Karpas-422 (cell line): ENCODE measurements at regions not wholly inside any gene's neighbourhood (a gene's known extent, or its start where the extent isn't known, plus 50 kb on each side); places are given as distances from the start of the nearest gene placed in this dataset.

Experiments
- DNase-seq: peaks from one replicate; pipeline ENCODE4 v3.0.0-alpha.2; 2015
- H2AFZ ChIP-seq: fragments of 200-600 bp; sonication (generic); 2 replicates; pipeline ENCODE4 v1.6.1; 2014; ENCODE audit warnings: antibody characterized with exemption, low read length, mixed read lengths
- H3K27ac ChIP-seq: fragments of 200-600 bp; sonication (generic); 2 replicates; pipeline ENCODE4 v1.5.1; 2014; ENCODE audit warnings: mild to moderate bottlenecking, low read length, moderate library complexity
- H3K27me3 ChIP-seq: fragments of 200-600 bp; sonication (generic); 2 replicates; pipeline ENCODE4 v1.6.1; 2014; ENCODE audit warnings: low read length, mixed read lengths
- H3K36me3 ChIP-seq: fragments of 200-600 bp; sonication (generic); 2 replicates; pipeline ENCODE4 v1.6.1; 2014; ENCODE audit warnings: low read length, mixed read lengths; ENCODE audit not compliant: insufficient read depth
- H3K4me1 ChIP-seq: fragments of 200-600 bp; sonication (generic); 2 replicates; pipeline ENCODE4 v1.6.1; 2014; ENCODE audit warnings: mild to moderate bottlenecking, low read length, mixed read lengths
- H3K4me2 ChIP-seq: fragments of 200-600 bp; sonication (generic); 2 replicates; pipeline ENCODE4 v1.6.1; 2014; ENCODE audit warnings: low read length, low read depth, mild to moderate bottlenecking; ENCODE audit not compliant: poor library complexity, severe bottlenecking
- H3K4me3 ChIP-seq: fragments of 200-600 bp; sonication (generic); 2 replicates; pipeline ENCODE4 v1.5.1; 2014; ENCODE audit warnings: mild to moderate bottlenecking, antibody characterized with exemption, low read length, mixed read lengths
- H3K79me2 ChIP-seq: fragments of 200-600 bp; sonication (generic); 2 replicates; pipeline ENCODE4 v1.6.1; 2014; ENCODE audit warnings: mild to moderate bottlenecking, low read length, mixed read lengths
- H3K9ac ChIP-seq: fragments of 200-600 bp; sonication (generic); 2 replicates; pipeline ENCODE4 v1.6.0; 2014; ENCODE audit warnings: low read length
- H3K9me2 ChIP-seq: fragments of 200-600 bp; sonication (generic), shearing (Covaris generic); replicated peaks from 2 replicates; pipeline ENCODE4 v1.6.0; 2014; ENCODE audit warnings: mild to moderate bottlenecking, low read length, moderate library complexity; ENCODE audit not compliant: insufficient read depth
- H3K9me3 ChIP-seq: fragments of 300-700, 200-600 bp; sonication (generic); 2 replicates; pipeline ENCODE4 v1.6.1; 2014; ENCODE audit warnings: low read length, mixed read lengths
- H4K20me1 ChIP-seq: fragments of 200-600 bp; sonication (generic); 2 replicates; pipeline ENCODE4 v1.6.1; 2014; ENCODE audit warnings: mild to moderate bottlenecking, antibody characterized with exemption, low read length, low read depth; ENCODE audit not compliant: insufficient read depth

DNA sequence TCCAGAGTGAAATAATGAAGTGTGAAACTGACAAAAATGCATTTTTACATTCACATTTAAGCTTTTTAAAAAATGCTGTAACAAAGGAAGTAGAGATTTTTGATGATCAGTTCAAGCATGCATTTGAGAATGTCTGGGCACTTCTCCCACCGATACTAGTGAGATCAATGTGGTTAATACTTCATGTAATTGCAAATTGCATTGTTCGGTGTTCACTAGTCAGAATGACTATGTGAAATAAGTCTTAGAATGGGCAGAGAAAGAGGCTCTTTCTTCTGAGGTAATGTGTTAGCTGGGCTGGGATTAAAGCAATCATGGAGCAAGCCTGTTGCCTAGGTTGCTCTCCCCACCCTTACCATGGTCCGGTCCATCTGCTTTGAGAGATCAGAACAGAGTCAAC, 587.0 kb upstream of the GRM7 start:
- Histone ChIP-seq H3K9me3 (no peaks in the 10 kb centered on the region; the same call in 1 of the 2 replicates), H3K4me1 (no peaks in the 10 kb centered on the region), H3K79me2 (no peaks in the 10 kb centered on the region), H3K4me3 (no peak overlapping the region), H3K36me3 (no peaks in the 10 kb centered on the region), H3K27me3 (no peaks in the 10 kb centered on the region), H3K27ac (no peak overlapping the region), H3K9ac (no peak overlapping the region), H4K20me1 (no peaks in the 10 kb centered on the region), H3K9me2 (no peaks in the 10 kb centered on the region), H3K4me2 (no peak overlapping the region), H2AFZ (no peak overlapping the region)
- no peak for DNase-seq

DNA sequence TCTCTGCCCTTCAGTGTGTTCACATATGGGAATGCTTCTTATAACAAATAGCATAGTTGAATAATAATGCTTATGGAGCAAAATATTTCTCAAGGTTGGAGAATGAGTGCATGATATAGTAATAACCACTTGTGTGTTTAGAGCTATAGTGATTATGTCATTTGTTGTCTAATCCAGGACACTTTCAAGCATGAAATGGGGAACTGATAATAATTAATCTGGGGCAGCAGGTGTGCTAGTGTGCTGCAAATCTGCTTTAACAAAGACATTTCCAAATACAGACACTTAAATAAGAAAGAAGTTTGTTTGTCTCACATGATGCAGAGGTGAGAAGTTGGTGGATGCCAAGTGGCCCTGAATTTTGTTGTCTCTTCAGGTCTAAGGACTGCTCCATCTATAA, 579.3 kb upstream of the GRM7 start:
- Histone ChIP-seq H3K4me2 (no peak overlapping the region), H3K9me2 (no peaks in the 10 kb centered on the region), H3K9ac (no peak overlapping the region), H3K27me3 (no peaks in the 10 kb centered on the region), H3K9me3 (0 out of 2 replicates have a peak, but pooled peaks cover 3% of the 10 kb centered on the region), H2AFZ (no peak overlapping the region), H3K4me3 (no peak overlapping the region), H3K4me1 (no peaks in the 10 kb centered on the region), H3K27ac (no peak overlapping the region), H3K36me3 (no peaks in the 10 kb centered on the region), H3K79me2 (no peaks in the 10 kb centered on the region), H4K20me1 (no peaks in the 10 kb centered on the region)
- DNase-seq: no peak

GRCh38 chr3:6282918-6283317, 578.0 kb upstream of the GRM7 start:
- no peak for DNase-seq
- Histone ChIP-seq H3K9me3 (0 out of 2 replicates have a peak, but pooled peaks cover 3% of the 10 kb centered on the region), H3K27ac (no peak overlapping the region), H3K9me2 (no peaks in the 10 kb centered on the region), H3K4me2 (no peak overlapping the region), H4K20me1 (no peaks in the 10 kb centered on the region), H3K4me3 (no peak overlapping the region), H3K79me2 (no peaks in the 10 kb centered on the region), H3K36me3 (no peaks in the 10 kb centered on the region), H3K4me1 (no peaks in the 10 kb centered on the region), H2AFZ (no peak overlapping the region), H3K9ac (no peak overlapping the region), H3K27me3 (no peaks in the 10 kb centered on the region)

- Histone ChIP-seq H3K27me3 (no peaks in the 10 kb centered on the region), H4K20me1 (no peaks in the 10 kb centered on the region), H3K9me2 (no peaks in the 10 kb centered on the region), H3K36me3 (no peaks in the 10 kb centered on the region), H2AFZ (no peak overlapping the region), H3K27ac (no peak overlapping the region), H3K4me2 (no peak overlapping the region), H3K4me1 (no peaks in the 10 kb centered on the region), H3K9ac (no peak overlapping the region), H3K79me2 (no peaks in the 10 kb centered on the region), H3K4me3 (no peak overlapping the region), H3K9me3 (0 out of 2 replicates have a peak, but pooled peaks cover 3% of the 10 kb centered on the region)
- DNase-seq: no peak
Observed at GRCh38 chr3:6287088-6287875, 573.6 kb upstream of the GRM7 start.

GRCh38 chr3:6301626-6302025, 559.3 kb upstream of the GRM7 start:
- Histone ChIP-seq H3K27ac (no peak overlapping the region), H3K4me3 (no peak overlapping the region), H4K20me1 (no peaks in the 10 kb centered on the region), H3K9me3 (peaks cover 26% of the 10 kb centered on the region), H3K9me2 (no peaks in the 10 kb centered on the region), H3K27me3 (no peaks in the 10 kb centered on the region), H3K36me3 (no peaks in the 10 kb centered on the region), H3K4me2 (no peak overlapping the region), H3K9ac (no peak overlapping the region), H3K4me1 (no peaks in the 10 kb centered on the region), H3K79me2 (no peaks in the 10 kb centered on the region), H2AFZ (no peak overlapping the region)
- DNase-seq: no peak

DNA sequence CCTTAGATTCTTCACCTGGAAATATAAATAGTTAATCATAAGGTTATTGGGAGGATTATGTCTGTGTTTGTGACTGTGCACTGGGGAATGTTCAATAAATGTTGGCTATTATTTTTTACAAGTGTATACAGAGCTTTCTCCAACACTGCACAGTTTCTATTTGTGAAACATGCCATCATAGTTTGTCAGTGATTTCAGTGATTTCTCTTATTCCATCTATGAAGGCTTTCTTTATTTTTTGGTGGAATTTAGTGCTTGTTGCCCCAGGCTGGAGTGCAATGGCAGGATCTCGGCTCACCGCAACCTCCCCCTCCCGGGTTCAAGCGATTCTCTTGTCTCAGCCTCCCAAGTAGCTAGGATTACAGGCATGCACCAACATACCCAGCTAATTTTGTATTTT, 545.0 kb upstream of the GRM7 start:
- Histone ChIP-seq H4K20me1 (no peaks in the 10 kb centered on the region), H3K27me3 (no peaks in the 10 kb centered on the region), H3K79me2 (no peaks in the 10 kb centered on the region), H3K4me3 (no peak overlapping the region), H3K9me2 (peaks cover 6% of the 10 kb centered on the region; the same call in 1 of the 2 replicates), H2AFZ (no peak overlapping the region), H3K4me1 (no peaks in the 10 kb centered on the region), H3K9ac (no peak overlapping the region), H3K36me3 (no peaks in the 10 kb centered on the region), H3K9me3 (no peaks in the 10 kb centered on the region), H3K27ac (no peak overlapping the region), H3K4me2 (no peak overlapping the region)
- no peak for DNase-seq

DNA sequence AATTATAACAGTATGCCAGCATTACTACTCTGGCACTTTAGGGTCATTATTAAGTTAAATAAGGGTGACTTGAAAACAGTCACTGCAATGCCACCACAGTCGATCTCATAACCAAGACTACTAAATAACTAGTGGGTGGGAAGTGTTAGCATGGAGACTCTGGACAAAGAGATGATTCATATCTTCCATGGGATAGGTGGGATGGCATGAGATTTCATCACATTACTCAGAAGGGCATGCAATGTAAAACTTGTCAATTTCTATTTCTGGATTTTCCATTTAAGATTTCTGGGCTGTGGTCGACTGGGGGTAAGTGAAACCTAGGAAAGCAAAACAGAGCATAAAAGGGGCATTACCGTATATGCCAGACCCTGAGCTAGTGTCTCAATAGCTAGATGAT, 538.9 kb upstream of the GRM7 start:
- Histone ChIP-seq H3K27me3 (no peaks in the 10 kb centered on the region), H3K4me1 (no peaks in the 10 kb centered on the region), H3K27ac (no peak overlapping the region), H3K9me3 (no peaks in the 10 kb centered on the region), H2AFZ (no peak overlapping the region), H3K36me3 (no peaks in the 10 kb centered on the region), H3K9ac (no peak overlapping the region), H3K9me2 (peaks cover 3% of the 10 kb centered on the region; the same call in 1 of the 2 replicates), H3K79me2 (no peaks in the 10 kb centered on the region), H4K20me1 (no peaks in the 10 kb centered on the region), H3K4me2 (no peak overlapping the region), H3K4me3 (no peak overlapping the region)
- no peak for DNase-seq

GRCh38 chr3:6326771-6327170, 534.1 kb upstream of the GRM7 start:
- H3K9me2 ChIP-seq: no peaks in the 10 kb centered on the region
- H3K27me3 ChIP-seq: no peaks in the 10 kb centered on the region
- no peaks in the 10 kb centered on the region for H3K79me2 ChIP-seq
- H3K9me3 ChIP-seq: no peaks in the 10 kb centered on the region
- H3K4me1 ChIP-seq: no peaks in the 10 kb centered on the region
- H3K4me3 ChIP-seq: no peak overlapping the region
- no peak overlapping the region for H3K27ac ChIP-seq
- no peak for DNase-seq
- H3K36me3 ChIP-seq: no peaks in the 10 kb centered on the region
- no peak overlapping the region for H2AFZ ChIP-seq
- no peaks in the 10 kb centered on the region for H4K20me1 ChIP-seq
- no peak overlapping the region for H3K4me2 ChIP-seq
- H3K9ac ChIP-seq: no peak overlapping the region
